22Rv1 (cell line): ENCODE measurements at regions not wholly inside any gene's neighbourhood (a gene's known extent, or its start where the extent isn't known, plus 50 kb on each side); places are given as distances from the start of the nearest gene placed in this dataset.

Experiments
- ZFX ChIP-seq: fragments of 450-650 bp; IDR thresholded peaks from 2 replicates; pipeline ENCODE4 v1.6.1; 2017; ENCODE audit warnings: antibody characterized with exemption, borderline replicate concordance
- TF ChIP-seq, protein P1 (sequence below): fragments of 450-650 bp; IDR thresholded peaks from 2 replicates; pipeline ENCODE4 v1.5.1; 2017; ENCODE audit warnings: mild to moderate bottlenecking

DNA sequence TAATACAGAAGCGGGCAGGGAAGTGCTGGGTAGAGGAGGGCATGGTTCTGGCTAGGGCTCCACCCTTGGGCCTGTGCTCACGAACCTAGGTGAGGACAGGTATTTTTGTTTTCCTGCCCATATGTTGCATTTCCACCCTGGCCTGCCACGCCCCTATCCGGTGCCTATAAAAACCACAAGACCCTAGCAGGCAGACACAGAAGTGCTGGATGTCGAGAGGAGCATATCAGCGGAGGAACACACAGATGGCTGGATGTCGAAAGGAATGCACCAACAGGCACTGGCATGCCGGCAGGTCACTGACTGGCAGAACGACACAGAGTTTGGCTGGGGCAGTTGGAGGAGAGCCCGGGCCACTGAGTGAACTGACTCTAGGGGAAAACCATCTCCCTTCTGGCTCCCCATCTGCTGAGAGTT is 316.6 kb upstream of the BOD1L1 start:
- TF ChIP-seq ZFX, result no peak
- TF ChIP-seq, protein P1, sequence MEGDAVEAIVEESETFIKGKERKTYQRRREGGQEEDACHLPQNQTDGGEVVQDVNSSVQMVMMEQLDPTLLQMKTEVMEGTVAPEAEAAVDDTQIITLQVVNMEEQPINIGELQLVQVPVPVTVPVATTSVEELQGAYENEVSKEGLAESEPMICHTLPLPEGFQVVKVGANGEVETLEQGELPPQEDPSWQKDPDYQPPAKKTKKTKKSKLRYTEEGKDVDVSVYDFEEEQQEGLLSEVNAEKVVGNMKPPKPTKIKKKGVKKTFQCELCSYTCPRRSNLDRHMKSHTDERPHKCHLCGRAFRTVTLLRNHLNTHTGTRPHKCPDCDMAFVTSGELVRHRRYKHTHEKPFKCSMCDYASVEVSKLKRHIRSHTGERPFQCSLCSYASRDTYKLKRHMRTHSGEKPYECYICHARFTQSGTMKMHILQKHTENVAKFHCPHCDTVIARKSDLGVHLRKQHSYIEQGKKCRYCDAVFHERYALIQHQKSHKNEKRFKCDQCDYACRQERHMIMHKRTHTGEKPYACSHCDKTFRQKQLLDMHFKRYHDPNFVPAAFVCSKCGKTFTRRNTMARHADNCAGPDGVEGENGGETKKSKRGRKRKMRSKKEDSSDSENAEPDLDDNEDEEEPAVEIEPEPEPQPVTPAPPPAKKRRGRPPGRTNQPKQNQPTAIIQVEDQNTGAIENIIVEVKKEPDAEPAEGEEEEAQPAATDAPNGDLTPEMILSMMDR, result no peak
